ENCODE measurements at regions not wholly inside any gene's neighbourhood (a gene's known extent, or its start where the extent isn't known, plus 50 kb on each side); places are given as distances from the start of the nearest gene placed in this dataset.
"Not testable (repeated sequence)": the region's sequence is repeated elsewhere in the genome, so short reads cannot be mapped to it uniquely, and the experiment has no call there.

- Mint-ChIP-seq H3K9me3 (peaks cover 8% of the 10 kb centered on the region), H3K27me3 (no peaks in the 10 kb centered on the region), H3K36me3 (ENCODE audit: low read depth) (no peaks in the 10 kb centered on the region), H3K27ac (no peak overlapping the region), H3K4me3 (no peak overlapping the region), H3K4me1 (no peaks in the 10 kb centered on the region)
- no peak for ATAC-seq (replicated peaks)
Measured at GRCh38 chr14:48747561-48748089, 838.6 kb downstream of the RPS29 start.

GRCh38 chr14:48744202-48744601 lies 842.0 kb downstream of the RPS29 start:
- no peaks in the 10 kb centered on the region for H3K27me3 Mint-ChIP-seq

GRCh38 chr14:48738186-48738925 lies 847.8 kb downstream of the RPS29 start:
- Mint-ChIP-seq H3K27me3 (no peaks in the 10 kb centered on the region), H3K36me3 (ENCODE audit: low read depth) (no peaks in the 10 kb centered on the region), H3K27ac (no peak overlapping the region), H3K4me1 (no peaks in the 10 kb centered on the region), H3K9me3 (peaks cover 12% of the 10 kb centered on the region), H3K4me3 (no peak overlapping the region)
- ATAC-seq (replicated peaks): no peak

More at GRCh38 chr14:48744202-48744601, 842.0 kb downstream of the RPS29 start:
- H3K9me3 Mint-ChIP-seq: peaks cover 8% of the 10 kb centered on the region
- H3K36me3 Mint-ChIP-seq (ENCODE audit: low read depth): no peaks in the 10 kb centered on the region
- no peaks in the 10 kb centered on the region for H3K4me1 Mint-ChIP-seq
- ATAC-seq (replicated peaks): no peak
- no peak overlapping the region for H3K4me3 Mint-ChIP-seq
- H3K27ac Mint-ChIP-seq: no peak overlapping the region

GRCh38 chr14:48735607-48736006 lies 850.6 kb downstream of the RPS29 start:
- no peaks in the 10 kb centered on the region for H3K4me1 Mint-ChIP-seq
- no peaks in the 10 kb centered on the region for H3K27me3 Mint-ChIP-seq
- no peak overlapping the region for H3K4me3 Mint-ChIP-seq
- ATAC-seq (replicated peaks): no peak
- H3K9me3 Mint-ChIP-seq: peaks cover 12% of the 10 kb centered on the region
- no peaks in the 10 kb centered on the region for H3K36me3 Mint-ChIP-seq (ENCODE audit: low read depth)
- H3K27ac Mint-ChIP-seq: no peak overlapping the region

- H3K27ac Mint-ChIP-seq: no peak overlapping the region
- no peak overlapping the region for H3K4me3 Mint-ChIP-seq
- no peaks in the 10 kb centered on the region for H3K36me3 Mint-ChIP-seq (ENCODE audit: low read depth)
- H3K4me1 Mint-ChIP-seq: no peaks in the 10 kb centered on the region
- ATAC-seq (replicated peaks): no peak
- H3K9me3 Mint-ChIP-seq: peaks cover 12% of the 10 kb centered on the region
- no peaks in the 10 kb centered on the region for H3K27me3 Mint-ChIP-seq
Measured at GRCh38 chr14:48731260-48731659, 854.9 kb downstream of the RPS29 start.

GRCh38 chr14:48726080-48726642 lies 860.0 kb downstream of the RPS29 start:
- no peak overlapping the region for H3K4me3 Mint-ChIP-seq
- H3K9me3 Mint-ChIP-seq: no peaks in the 10 kb centered on the region
- no peaks in the 10 kb centered on the region for H3K27me3 Mint-ChIP-seq
- ATAC-seq (replicated peaks): no peak
- no peaks in the 10 kb centered on the region for H3K36me3 Mint-ChIP-seq (ENCODE audit: low read depth)
- no peaks in the 10 kb centered on the region for H3K4me1 Mint-ChIP-seq
- no peak overlapping the region for H3K27ac Mint-ChIP-seq

GRCh38 chr14:48725051-48725734 lies 861.0 kb downstream of the RPS29 start:
- Mint-ChIP-seq H3K4me1 (no peaks in the 10 kb centered on the region), H3K4me3 (no peak overlapping the region), H3K36me3 (ENCODE audit: low read depth) (no peaks in the 10 kb centered on the region), H3K9me3 (no peaks in the 10 kb centered on the region), H3K27me3 (no peaks in the 10 kb centered on the region), H3K27ac (no peak overlapping the region)
- no peak for ATAC-seq (replicated peaks)

- ATAC-seq (replicated peaks): no peak
- Mint-ChIP-seq H3K4me3 (no peak overlapping the region), H3K27ac (no peak overlapping the region), H3K4me1 (no peaks in the 10 kb centered on the region), H3K36me3 (ENCODE audit: low read depth) (no peaks in the 10 kb centered on the region), H3K9me3 (peaks cover 4% of the 10 kb centered on the region), H3K27me3 (no peaks in the 10 kb centered on the region)
Measured at GRCh38 chr14:48723841-48724495, 862.2 kb downstream of the RPS29 start.

- no peaks in the 10 kb centered on the region for H3K4me1 Mint-ChIP-seq
- no peak for ATAC-seq (replicated peaks)
Measured at GRCh38 chr14:48714366-48714765, 871.8 kb downstream of the RPS29 start.

GRCh38 chr14:48710133-48710532 lies 876.0 kb downstream of the RPS29 start:
- H3K36me3 Mint-ChIP-seq (ENCODE audit: low read depth): no peaks in the 10 kb centered on the region
- H3K27ac Mint-ChIP-seq: no peak overlapping the region
- ATAC-seq (replicated peaks): no peak
- H3K4me3 Mint-ChIP-seq: no peak overlapping the region
- no peaks in the 10 kb centered on the region for H3K4me1 Mint-ChIP-seq
- H3K9me3 Mint-ChIP-seq: peaks cover 7% of the 10 kb centered on the region
- no peaks in the 10 kb centered on the region for H3K27me3 Mint-ChIP-seq

More at GRCh38 chr14:48714366-48714765, 871.8 kb downstream of the RPS29 start:
- Mint-ChIP-seq H3K27me3 (no peaks in the 10 kb centered on the region), H3K4me3 (no peak overlapping the region), H3K27ac (no peak overlapping the region), H3K36me3 (ENCODE audit: low read depth) (no peaks in the 10 kb centered on the region), H3K9me3 (peaks cover 1% of the 10 kb centered on the region)

- H3K4me3 Mint-ChIP-seq: no peak overlapping the region
- no peaks in the 10 kb centered on the region for H3K36me3 Mint-ChIP-seq (ENCODE audit: low read depth)
- peaks cover 7% of the 10 kb centered on the region for H3K9me3 Mint-ChIP-seq
- H3K27ac Mint-ChIP-seq: no peak overlapping the region
- H3K4me1 Mint-ChIP-seq: no peaks in the 10 kb centered on the region
- no peak for ATAC-seq (replicated peaks)
- H3K27me3 Mint-ChIP-seq: no peaks in the 10 kb centered on the region
Measured at GRCh38 chr14:48709277-48709785, 876.8 kb downstream of the RPS29 start.

GRCh38 chr14:48704639-48705038 lies 881.5 kb downstream of the RPS29 start:
- no peaks in the 10 kb centered on the region for H3K27me3 Mint-ChIP-seq
- no peak overlapping the region for H3K4me3 Mint-ChIP-seq
- H3K36me3 Mint-ChIP-seq (ENCODE audit: low read depth): no peaks in the 10 kb centered on the region
- ATAC-seq (replicated peaks): no peak
- H3K4me1 Mint-ChIP-seq: no peaks in the 10 kb centered on the region
- no peak overlapping the region for H3K27ac Mint-ChIP-seq
- H3K9me3 Mint-ChIP-seq: peaks cover 12% of the 10 kb centered on the region

- H3K4me1 Mint-ChIP-seq: no peaks in the 10 kb centered on the region
Measured at GRCh38 chr14:48703728-48704467, 882.3 kb downstream of the RPS29 start.

GRCh38 chr14:48697362-48697761 lies 888.8 kb downstream of the RPS29 start:
- not testable (repeated sequence) for H3K27ac Mint-ChIP-seq; H3K4me3 Mint-ChIP-seq; H3K27me3 Mint-ChIP-seq; ATAC-seq (replicated peaks); H3K4me1 Mint-ChIP-seq; H3K36me3 Mint-ChIP-seq (ENCODE audit: low read depth)
- H3K9me3 Mint-ChIP-seq: peaks cover 12% of the 10 kb centered on the region

More at GRCh38 chr14:48703728-48704467, 882.3 kb downstream of the RPS29 start:
- Mint-ChIP-seq H3K36me3 (ENCODE audit: low read depth) (no peaks in the 10 kb centered on the region), H3K27ac (no peak overlapping the region), H3K9me3 (peaks cover 16% of the 10 kb centered on the region), H3K27me3 (no peaks in the 10 kb centered on the region), H3K4me3 (no peak overlapping the region)
- ATAC-seq (replicated peaks): no peak

Measured in activated T-helper 17 cell treated with anti-CD3 and anti-CD28 coated beads, Interleukin-2, amount 50 U/mL, for 72 hours (primary cell).